Astrocyte (in vitro differentiated cells and primary cell): ENCODE measurements at regions not wholly inside any gene's neighbourhood (a gene's known extent, or its start where the extent isn't known, plus 50 kb on each side); places are given as distances from the start of the nearest gene placed in this dataset.

Experiments
- CTCF ChIP-seq: IDR thresholded peaks from 2 replicates; pipeline ENCODE4 v1.5.1; 2011; ENCODE audit warnings: low read depth, mild to moderate bottlenecking, inconsistent platforms, low read length, moderate library complexity; ENCODE audit not compliant: insufficient read depth
- EZH2 ChIP-seq: IDR thresholded peaks from 2 replicates; pipeline ENCODE4 v1.6.1; 2012; ENCODE audit warnings: mild to moderate bottlenecking, low read length, inconsistent platforms; ENCODE audit not compliant: insufficient read depth

- TF ChIP-seq CTCF = no peak
- TF ChIP-seq EZH2 = no peak
Measured at GRCh38 chr17:77419547-77420094, 278.9 kb downstream of the SEC14L1 start.
